ENCODE measurements at regions not wholly inside any gene's neighbourhood (a gene's known extent, or its start where the extent isn't known, plus 50 kb on each side); places are given as distances from the start of the nearest gene placed in this dataset.

- no peak overlapping the region for H3K4me3 ChIP-seq (ENCODE audit: low read length)
- no peaks in the 10 kb centered on the region for H3K36me3 ChIP-seq (ENCODE audit: control insufficient read depth, insufficient read depth, low read length)
- no peak for DNase-seq (ENCODE audit: low read depth, low spot score)
- no peaks in the 10 kb centered on the region for H3K27me3 ChIP-seq (ENCODE audit: control insufficient read depth, insufficient read depth, low read length)
- H3K4me1 ChIP-seq (ENCODE audit: control insufficient read depth, insufficient read depth, low read length): no peaks in the 10 kb centered on the region
- H3K9me3 ChIP-seq (ENCODE audit: control insufficient read depth, insufficient read depth, low read length): no peaks in the 10 kb centered on the region
- no peak overlapping the region for H3K27ac ChIP-seq (ENCODE audit: low read length)
- WGBS (ENCODE audit: insufficient coverage, insufficient read length): no CpG with 5 or more reads among the region's 2 CpGs
These were observed 344.9 kb upstream of the KLF12 start for GRCh38 chr13:74479124-74479523.

- no peaks in the 10 kb centered on the region for H3K9me3 ChIP-seq (ENCODE audit: control insufficient read depth, insufficient read depth, low read length)
- H3K4me3 ChIP-seq (ENCODE audit: low read length): no peak overlapping the region
- DNase-seq (ENCODE audit: low read depth, low spot score): no peak
- H3K27me3 ChIP-seq (ENCODE audit: control insufficient read depth, insufficient read depth, low read length): no peaks in the 10 kb centered on the region
- no peaks in the 10 kb centered on the region for H3K4me1 ChIP-seq (ENCODE audit: control insufficient read depth, insufficient read depth, low read length)
- H3K36me3 ChIP-seq (ENCODE audit: control insufficient read depth, insufficient read depth, low read length): no peaks in the 10 kb centered on the region
- H3K27ac ChIP-seq (ENCODE audit: low read length): no peak overlapping the region
These were observed 342.6 kb upstream of the KLF12 start for GRCh38 chr13:74476788-74477187.

GRCh38 chr13:74476365-74476764, 342.2 kb upstream of the KLF12 start:
- H3K27me3 ChIP-seq (ENCODE audit: control insufficient read depth, insufficient read depth, low read length): no peaks in the 10 kb centered on the region
- H3K36me3 ChIP-seq (ENCODE audit: control insufficient read depth, insufficient read depth, low read length): no peaks in the 10 kb centered on the region
- no CpG with 5 or more reads among the region's 1 CpG for WGBS (ENCODE audit: insufficient coverage, insufficient read length)
- no peak overlapping the region for H3K27ac ChIP-seq (ENCODE audit: low read length)
- H3K9me3 ChIP-seq (ENCODE audit: control insufficient read depth, insufficient read depth, low read length): no peaks in the 10 kb centered on the region
- no peak overlapping the region for H3K4me3 ChIP-seq (ENCODE audit: low read length)
- DNase-seq (ENCODE audit: low read depth, low spot score): no peak
- no peaks in the 10 kb centered on the region for H3K4me1 ChIP-seq (ENCODE audit: control insufficient read depth, insufficient read depth, low read length)

GRCh38 chr13:74466864-74467263, 332.7 kb upstream of the KLF12 start:
- Histone ChIP-seq H3K9me3 (ENCODE audit: control insufficient read depth, insufficient read depth, low read length) (no peaks in the 10 kb centered on the region), H3K36me3 (ENCODE audit: control insufficient read depth, insufficient read depth, low read length) (no peaks in the 10 kb centered on the region), H3K4me1 (ENCODE audit: control insufficient read depth, insufficient read depth, low read length) (no peaks in the 10 kb centered on the region; the same call in 1 of the 2 replicates), H3K27me3 (ENCODE audit: control insufficient read depth, insufficient read depth, low read length) (no peaks in the 10 kb centered on the region), H3K4me3 (ENCODE audit: low read length) (no peak overlapping the region), H3K27ac (ENCODE audit: low read length) (no peak overlapping the region)
- no peak for DNase-seq (ENCODE audit: low read depth, low spot score)

GRCh38 chr13:74466020-74466419, 331.8 kb upstream of the KLF12 start:
- no peaks in the 10 kb centered on the region; the same call in 1 of the 2 replicates for H3K4me1 ChIP-seq (ENCODE audit: control insufficient read depth, insufficient read depth, low read length)
- WGBS (ENCODE audit: insufficient coverage, insufficient read length): no CpG with 5 or more reads among the region's 2 CpGs
- H3K27ac ChIP-seq (ENCODE audit: low read length): no peak overlapping the region
- no peaks in the 10 kb centered on the region for H3K27me3 ChIP-seq (ENCODE audit: control insufficient read depth, insufficient read depth, low read length)
- no peaks in the 10 kb centered on the region for H3K36me3 ChIP-seq (ENCODE audit: control insufficient read depth, insufficient read depth, low read length)
- DNase-seq (ENCODE audit: low read depth, low spot score): no peak
- H3K4me3 ChIP-seq (ENCODE audit: low read length): no peak overlapping the region
- no peaks in the 10 kb centered on the region for H3K9me3 ChIP-seq (ENCODE audit: control insufficient read depth, insufficient read depth, low read length)

GRCh38 chr13:74465271-74465670, 331.1 kb upstream of the KLF12 start:
- no peaks in the 10 kb centered on the region for H3K36me3 ChIP-seq (ENCODE audit: control insufficient read depth, insufficient read depth, low read length)
- no peak overlapping the region for H3K27ac ChIP-seq (ENCODE audit: low read length)
- no peaks in the 10 kb centered on the region for H3K9me3 ChIP-seq (ENCODE audit: control insufficient read depth, insufficient read depth, low read length)
- H3K27me3 ChIP-seq (ENCODE audit: control insufficient read depth, insufficient read depth, low read length): no peaks in the 10 kb centered on the region
- H3K4me3 ChIP-seq (ENCODE audit: low read length): no peak overlapping the region
- WGBS (ENCODE audit: insufficient coverage, insufficient read length): no CpG with 5 or more reads among the region's 2 CpGs
- DNase-seq (ENCODE audit: low read depth, low spot score): no peak
- no peaks in the 10 kb centered on the region; the same call in 1 of the 2 replicates for H3K4me1 ChIP-seq (ENCODE audit: control insufficient read depth, insufficient read depth, low read length)

- H3K4me1 ChIP-seq (ENCODE audit: control insufficient read depth, insufficient read depth, low read length): no peaks in the 10 kb centered on the region; the same call in 1 of the 2 replicates
- H3K27me3 ChIP-seq (ENCODE audit: control insufficient read depth, insufficient read depth, low read length): no peaks in the 10 kb centered on the region
- no peak overlapping the region for H3K4me3 ChIP-seq (ENCODE audit: low read length)
- no peaks in the 10 kb centered on the region for H3K36me3 ChIP-seq (ENCODE audit: control insufficient read depth, insufficient read depth, low read length)
- DNase-seq (ENCODE audit: low read depth, low spot score): no peak
- no CpG with 5 or more reads among the region's 3 CpGs for WGBS (ENCODE audit: insufficient coverage, insufficient read length)
- no peaks in the 10 kb centered on the region for H3K9me3 ChIP-seq (ENCODE audit: control insufficient read depth, insufficient read depth, low read length)
- no peak overlapping the region for H3K27ac ChIP-seq (ENCODE audit: low read length)
These were observed 330.5 kb upstream of the KLF12 start for GRCh38 chr13:74464670-74465069.

- DNase-seq (ENCODE audit: low read depth, low spot score): no peak
- no CpG with 5 or more reads among the region's 2 CpGs for WGBS (ENCODE audit: insufficient coverage, insufficient read length)
These were observed 326.8 kb upstream of the KLF12 start for GRCh38 chr13:74461011-74461410.

GRCh38 chr13:74452881-74453280, 318.7 kb upstream of the KLF12 start:
- H3K27me3 ChIP-seq (ENCODE audit: control insufficient read depth, insufficient read depth, low read length): no peaks in the 10 kb centered on the region
- WGBS (ENCODE audit: insufficient coverage, insufficient read length): no CpG with 5 or more reads among the region's 2 CpGs
- DNase-seq (ENCODE audit: low read depth, low spot score): no peak
- no peaks in the 10 kb centered on the region for H3K36me3 ChIP-seq (ENCODE audit: control insufficient read depth, insufficient read depth, low read length)
- no peaks in the 10 kb centered on the region for H3K4me1 ChIP-seq (ENCODE audit: control insufficient read depth, insufficient read depth, low read length)
- H3K4me3 ChIP-seq (ENCODE audit: low read length): no peak overlapping the region
- no peak overlapping the region for H3K27ac ChIP-seq (ENCODE audit: low read length)
- no peaks in the 10 kb centered on the region for H3K9me3 ChIP-seq (ENCODE audit: control insufficient read depth, insufficient read depth, low read length)

More at GRCh38 chr13:74461011-74461410, 326.8 kb upstream of the KLF12 start:
- no peak overlapping the region for H3K27ac ChIP-seq (ENCODE audit: low read length)
- no peaks in the 10 kb centered on the region for H3K36me3 ChIP-seq (ENCODE audit: control insufficient read depth, insufficient read depth, low read length)
- H3K9me3 ChIP-seq (ENCODE audit: control insufficient read depth, insufficient read depth, low read length): no peaks in the 10 kb centered on the region
- H3K4me3 ChIP-seq (ENCODE audit: low read length): no peak overlapping the region
- no peaks in the 10 kb centered on the region; the same call in 1 of the 2 replicates for H3K4me1 ChIP-seq (ENCODE audit: control insufficient read depth, insufficient read depth, low read length)
- no peaks in the 10 kb centered on the region for H3K27me3 ChIP-seq (ENCODE audit: control insufficient read depth, insufficient read depth, low read length)

- H3K9me3 ChIP-seq (ENCODE audit: control insufficient read depth, insufficient read depth, low read length): no peaks in the 10 kb centered on the region
- DNase-seq (ENCODE audit: low read depth, low spot score): no peak
- H3K4me1 ChIP-seq (ENCODE audit: control insufficient read depth, insufficient read depth, low read length): no peaks in the 10 kb centered on the region
- H3K27me3 ChIP-seq (ENCODE audit: control insufficient read depth, insufficient read depth, low read length): no peaks in the 10 kb centered on the region
- no peak overlapping the region for H3K27ac ChIP-seq (ENCODE audit: low read length)
- no peak overlapping the region for H3K4me3 ChIP-seq (ENCODE audit: low read length)
- WGBS (ENCODE audit: insufficient coverage, insufficient read length): no CpG with 5 or more reads among the region's 2 CpGs
- H3K36me3 ChIP-seq (ENCODE audit: control insufficient read depth, insufficient read depth, low read length): no peaks in the 10 kb centered on the region
These were observed 318.0 kb upstream of the KLF12 start for GRCh38 chr13:74452176-74452575.

- no peaks in the 10 kb centered on the region for H3K4me1 ChIP-seq (ENCODE audit: control insufficient read depth, insufficient read depth, low read length)
- DNase-seq (ENCODE audit: low read depth, low spot score): no peak
- H3K4me3 ChIP-seq (ENCODE audit: low read length): no peak overlapping the region
- no peaks in the 10 kb centered on the region for H3K36me3 ChIP-seq (ENCODE audit: control insufficient read depth, insufficient read depth, low read length)
- no CpG with 5 or more reads among the region's 3 CpGs for WGBS (ENCODE audit: insufficient coverage, insufficient read length)
- H3K9me3 ChIP-seq (ENCODE audit: control insufficient read depth, insufficient read depth, low read length): no peaks in the 10 kb centered on the region
- H3K27ac ChIP-seq (ENCODE audit: low read length): no peak overlapping the region
- no peaks in the 10 kb centered on the region for H3K27me3 ChIP-seq (ENCODE audit: control insufficient read depth, insufficient read depth, low read length)
These were observed 316.8 kb upstream of the KLF12 start for GRCh38 chr13:74450964-74451363.

Measured in iPS DF 6.9 (cell line).